WTC11 (cell line): ENCODE measurements at regions not wholly inside any gene's neighbourhood (a gene's known extent, or its start where the extent isn't known, plus 50 kb on each side); places are given as distances from the start of the nearest gene placed in this dataset.

Source experiments
- ATAC-seq: fragments of 200-7000 bp; cut with Tn5 transposase; 2 replicates; pipeline ENCODE4 v1.10.0; 2021; ENCODE audit warnings: mild to moderate bottlenecking, moderate library complexity
- CTCF ChIA-PET: fragments of 300-600 bp; sonication (Branson Sonifier 250); formaldehyde crosslinking; loops from one replicate; lab custom pipeline; 2021; ENCODE audit warnings: antibody characterized with exemption; lab: Charles Lee
- POLR2A ChIA-PET: fragments of 350-600 bp; sonication (Branson Sonifier 250); formaldehyde crosslinking; loops from one replicate; lab custom pipeline; 2021; ENCODE audit warnings: antibody characterized with exemption; lab: Charles Lee
- DNase-seq: peaks from one replicate; pipeline ENCODE4 v3.0.0; 2021; ENCODE audit warnings: low spot score
- H3K27ac Mint-ChIP-seq: 2 replicates; pipeline ENCODE4 v1.8.0; 2021; ENCODE audit warnings: mixed read lengths
- H3K27me3 Mint-ChIP-seq: 2 replicates; pipeline ENCODE4 v1.8.0; 2021; ENCODE audit warnings: low read depth, mild to moderate bottlenecking, moderate library complexity, mixed read lengths
- H3K36me3 Mint-ChIP-seq: 2 replicates; pipeline ENCODE4 v1.8.0; 2021; ENCODE audit warnings: mixed read lengths
- H3K4me1 Mint-ChIP-seq: 2 replicates; pipeline ENCODE4 v1.8.0; 2022; ENCODE audit warnings: mixed read lengths
- H3K4me3 Mint-ChIP-seq: 2 replicates; pipeline ENCODE4 v1.8.0; 2021; ENCODE audit warnings: mild to moderate bottlenecking, moderate library complexity, mixed read lengths
- H3K9me3 Mint-ChIP-seq: 2 replicates; pipeline ENCODE4 v1.8.0; 2021; ENCODE audit warnings: mixed read lengths
- ATF1 ChIP-seq: sonication (generic); formaldehyde crosslinking; IDR thresholded peaks from 2 replicates; pipeline ENCODE4 v1.8.1; 2023; ENCODE audit warnings: mild to moderate bottlenecking, moderate library complexity, missing genetic modification reagents
- ATF6 ChIP-seq: sonication (generic); formaldehyde crosslinking; IDR thresholded peaks from 2 replicates; pipeline ENCODE4 v1.8.1; 2023; ENCODE audit warnings: mild to moderate bottlenecking, missing genetic modification reagents
- CREM ChIP-seq: sonication (generic); formaldehyde crosslinking; IDR thresholded peaks from 2 replicates; pipeline ENCODE4 v1.8.1; 2022; ENCODE audit warnings: mild to moderate bottlenecking, missing genetic modification reagents, moderate library complexity
- FOXJ3 ChIP-seq: sonication (generic); formaldehyde crosslinking; IDR thresholded peaks from 2 replicates; pipeline ENCODE4 v1.9.0; 2021; ENCODE audit warnings: missing genetic modification reagents, mild to moderate bottlenecking, borderline replicate concordance
- FOXP1 ChIP-seq: sonication (generic); formaldehyde crosslinking; IDR thresholded peaks from 2 replicates; pipeline ENCODE4 v1.8.0; 2022; ENCODE audit warnings: missing genetic modification reagents, mild to moderate bottlenecking, moderate library complexity, borderline replicate concordance
- GTF2I ChIP-seq: fragments of 250-450 bp; sonication (Bioruptor Pico); conservative IDR thresholded peaks from 2 replicates; pipeline ENCODE4 v1.4.0; 2021; ENCODE audit warnings: mild to moderate bottlenecking
- HMGA2 ChIP-seq: fragments of 250-450 bp; sonication (Bioruptor Pico); IDR thresholded peaks from 2 replicates; pipeline ENCODE4 v1.4.0; 2021; ENCODE audit warnings: mild to moderate bottlenecking, moderate library complexity
- IRF2 ChIP-seq: sonication (generic); formaldehyde crosslinking; IDR thresholded peaks from 2 replicates; pipeline ENCODE4 v1.8.0; 2022; ENCODE audit warnings: low read depth, missing genetic modification reagents, borderline replicate concordance
- NFATC4 ChIP-seq: fragments of 250-450 bp; sonication (Bioruptor Pico); IDR thresholded peaks from 2 replicates; pipeline ENCODE4 v1.9.0; 2021; ENCODE audit warnings: mild to moderate bottlenecking
- NFE2L1 ChIP-seq: sonication (generic); formaldehyde crosslinking; IDR thresholded peaks from 2 replicates; pipeline ENCODE4 v1.8.1; 2023; ENCODE audit warnings: missing genetic modification reagents
- ZNF281 ChIP-seq: sonication (generic); formaldehyde crosslinking; IDR thresholded peaks from 2 replicates; pipeline ENCODE4 v1.8.0; 2023; ENCODE audit warnings: mild to moderate bottlenecking, missing genetic modification reagents
- ZNF317 ChIP-seq: sonication (generic); formaldehyde crosslinking; IDR thresholded peaks from 2 replicates; pipeline ENCODE4 v1.8.1; 2023; ENCODE audit warnings: low read depth, mild to moderate bottlenecking, moderate library complexity, missing genetic modification reagents, borderline replicate concordance
- ZNF416 ChIP-seq: fragments of 250-450 bp; sonication (Bioruptor Pico); IDR thresholded peaks from 2 replicates; pipeline ENCODE4 v1.9.0; 2021; ENCODE audit warnings: mild to moderate bottlenecking, inconsistent platforms
- ZNF423 ChIP-seq: fragments of 250-450 bp; sonication (Bioruptor Pico); IDR thresholded peaks from 2 replicates; pipeline ENCODE4 v2.1.2; 2022; ENCODE audit warnings: mild to moderate bottlenecking, moderate library complexity
- ZNF425 ChIP-seq: fragments of 250-450 bp; sonication (Bioruptor Pico); conservative IDR thresholded peaks from 2 replicates; pipeline ENCODE4 v1.9.0; 2021; ENCODE audit warnings: mild to moderate bottlenecking
- ZNF532 ChIP-seq: fragments of 250-450 bp; sonication (Bioruptor Pico); IDR thresholded peaks from 2 replicates; pipeline ENCODE4 v1.9.0; 2021; ENCODE audit warnings: mild to moderate bottlenecking, borderline replicate concordance
- ZSCAN18 ChIP-seq: fragments of 250-450 bp; sonication (Bioruptor Pico); IDR thresholded peaks from 2 replicates; pipeline ENCODE4 v2.1.2; 2022; ENCODE audit warnings: mild to moderate bottlenecking, moderate library complexity

- no peak overlapping the region for H3K4me3 Mint-ChIP-seq
- peaks cover 2% of the 10 kb centered on the region; the same call in 1 of the 2 replicates for H3K4me1 Mint-ChIP-seq
- CTCF ChIA-PET = no interaction called here
- H3K36me3 Mint-ChIP-seq = peaks cover 17% of the 10 kb centered on the region
- no peak for TF ChIP-seq ATF1 (CRISPR knock-in tag)
- TF ChIP-seq FOXJ3 (CRISPR knock-in tag) = no peak
- TF ChIP-seq NFATC4 (CRISPR knock-in tag) = no peak
- no peak for TF ChIP-seq NFE2L1 (CRISPR knock-in tag)
- no peak for TF ChIP-seq ZNF317 (CRISPR knock-in tag)
- TF ChIP-seq ZNF281 (CRISPR knock-in tag) = no peak
- TF ChIP-seq ZSCAN18 (CRISPR knock-in tag) = no peak
- H3K27ac Mint-ChIP-seq = no peak overlapping the region
- POLR2A ChIA-PET = no interaction called here
- peaks cover 37% of the 10 kb centered on the region for H3K9me3 Mint-ChIP-seq
- DNase-seq = no peak
- no peak for ATAC-seq
- H3K27me3 Mint-ChIP-seq = no peaks in the 10 kb centered on the region; the same call in none of the 2 replicates
Measured at GRCh38 chr4:129903861-129904260, 807.9 kb downstream of the C4orf33 start.

GRCh38 chr4:129905256-129905655 lies 809.3 kb downstream of the C4orf33 start:
- H3K4me3 Mint-ChIP-seq = no peak overlapping the region
- CTCF ChIA-PET = no interaction called here
- TF ChIP-seq ZNF423 (CRISPR knock-in tag) (no peak), HMGA2 (CRISPR knock-in tag) (peak; percentile 99)
- TF ChIP-seq, all 79 proteins: peak for 1

GRCh38 chr4:129908117-129908516 lies 812.2 kb downstream of the C4orf33 start:
- Mint-ChIP-seq H3K27ac (no peak overlapping the region), H3K4me3 (no peak overlapping the region), H3K9me3 (peaks cover 17% of the 10 kb centered on the region), H3K4me1 (peaks cover 2% of the 10 kb centered on the region; the same call in 1 of the 2 replicates), H3K36me3 (peaks cover 4% of the 10 kb centered on the region), H3K27me3 (no peaks in the 10 kb centered on the region)
- ChIA-PET CTCF (no interaction called here), POLR2A (no interaction called here)
- ATAC-seq (no peak), DNase-seq (no peak)
- TF ChIP-seq ATF1 (CRISPR knock-in tag) = no peak
- TF ChIP-seq ZNF425 (CRISPR knock-in tag) = no peak
- TF ChIP-seq GTF2I (CRISPR knock-in tag) = no peak
- TF ChIP-seq IRF2 (CRISPR knock-in tag) = no peak
- no peak for TF ChIP-seq NFATC4 (CRISPR knock-in tag)
- TF ChIP-seq ATF6 (CRISPR knock-in tag) = no peak
- TF ChIP-seq ZSCAN18 (CRISPR knock-in tag) = no peak
- no peak for TF ChIP-seq ZNF416
- no peak for TF ChIP-seq FOXJ3 (CRISPR knock-in tag)
- TF ChIP-seq CREM (CRISPR knock-in tag) = no peak
- no peak for TF ChIP-seq ZNF532 (CRISPR knock-in tag)
- no peak for TF ChIP-seq FOXP1 (CRISPR knock-in tag)

More at GRCh38 chr4:129905256-129905655, 809.3 kb downstream of the C4orf33 start:
- peaks cover 2% of the 10 kb centered on the region; the same call in 1 of the 2 replicates for H3K4me1 Mint-ChIP-seq
- DNase-seq (no peak), ATAC-seq (no peak)
- H3K27me3 Mint-ChIP-seq = no peaks in the 10 kb centered on the region; the same call in none of the 2 replicates
- POLR2A ChIA-PET = no interaction called here
- H3K36me3 Mint-ChIP-seq = peaks cover 14% of the 10 kb centered on the region
- H3K9me3 Mint-ChIP-seq = peaks cover 36% of the 10 kb centered on the region
- H3K27ac Mint-ChIP-seq = no peak overlapping the region
